Kidney (tissue), 13 donors: ENCODE measurements at regions not wholly inside any gene's neighbourhood (a gene's known extent, or its start where the extent isn't known, plus 50 kb on each side); places are given as distances from the start of the nearest gene placed in this dataset.
"Not testable (repeated sequence)": the region's sequence is repeated elsewhere in the genome, so short reads cannot be mapped to it uniquely, and the experiment has no call there.

Source experiments
- DNase-seq, 5 donors: peaks; one replicate each; pipeline ENCODE4 v3.0.0-alpha.2; 2013 to 2020
- FAIRE-seq: peaks from 2 replicates; lab custom pipeline; 2012; peaks lifted over from hg19 to GRCh38; lab: Jason Lieb, UNC
- H3K27ac ChIP-seq, 2 donors: one replicate each; pipeline ENCODE4 v1.7.0; 2013; ENCODE audit warnings: low read depth in 2 of 2, low read length in 2 of 2, inconsistent platforms in 1 of 2
- H3K27me3 ChIP-seq: one replicate; pipeline ENCODE4 v1.7.1; 2013; ENCODE audit warnings: low read length, inconsistent platforms; ENCODE audit not compliant: control insufficient read depth, insufficient read depth
- H3K36me3 ChIP-seq, 3 donors: one replicate each; pipeline versions ENCODE4 v1.7.0 to v1.7.1; 2013; ENCODE audit warnings: low read length in 3 of 3, control low read depth in 1 of 3, inconsistent platforms in 1 of 3; ENCODE audit not compliant: insufficient read depth in 3 of 3, control insufficient read depth in 2 of 3
- H3K4me1 ChIP-seq, 3 donors: one replicate each; pipeline versions ENCODE4 v1.7.0 to v1.7.1; 2013; ENCODE audit warnings: low read length in 3 of 3, inconsistent platforms in 1 of 3, low read depth in 1 of 3; ENCODE audit not compliant: control insufficient read depth in 2 of 3, insufficient read depth in 2 of 3
- H3K4me3 ChIP-seq, 3 donors: one replicate each; pipeline versions ENCODE4 v1.7.0 to v1.8.1; 2013; ENCODE audit warnings: low read length in 3 of 3, control low read depth in 1 of 3, inconsistent platforms in 1 of 3
- H3K9ac ChIP-seq, 3 donors: one replicate each; pipeline versions ENCODE4 v1.7.0 to v1.7.1; 2013; ENCODE audit warnings: low read length in 3 of 3, control low read depth in 1 of 3, inconsistent platforms in 1 of 3
- H3K9me3 ChIP-seq, 3 donors: one replicate each; pipeline versions ENCODE4 v1.7.0 to v1.7.1; 2013; ENCODE audit warnings: low read length in 3 of 3, control low read depth in 1 of 3, inconsistent platforms in 1 of 3; ENCODE audit not compliant: control insufficient read depth in 2 of 3, insufficient read depth in 1 of 3
- CTCF ChIP-seq: IDR thresholded peaks from 3 replicates; pipeline ENCODE4 v1.5.1; 2012; ENCODE audit warnings: mild to moderate bottlenecking, moderate library complexity, borderline replicate concordance; ENCODE audit not compliant: insufficient read depth; ENCODE audit errors: extremely low read depth
- intact Hi-C: fragments of 100-400 bp; cut with DNase I; formaldehyde crosslinking; loops from one replicate; pipeline ENCODE4 v1.11.1; 2022
- donor health status: control.
- donor health status: control.
- donor health status: control.
- donor health status: control.
- donor health status: control.
- donor health status: DM: yes; HTN: yes; CAD: no.
- donor health status: Normal renal cell carcinoma (clear cell type).

DNA sequence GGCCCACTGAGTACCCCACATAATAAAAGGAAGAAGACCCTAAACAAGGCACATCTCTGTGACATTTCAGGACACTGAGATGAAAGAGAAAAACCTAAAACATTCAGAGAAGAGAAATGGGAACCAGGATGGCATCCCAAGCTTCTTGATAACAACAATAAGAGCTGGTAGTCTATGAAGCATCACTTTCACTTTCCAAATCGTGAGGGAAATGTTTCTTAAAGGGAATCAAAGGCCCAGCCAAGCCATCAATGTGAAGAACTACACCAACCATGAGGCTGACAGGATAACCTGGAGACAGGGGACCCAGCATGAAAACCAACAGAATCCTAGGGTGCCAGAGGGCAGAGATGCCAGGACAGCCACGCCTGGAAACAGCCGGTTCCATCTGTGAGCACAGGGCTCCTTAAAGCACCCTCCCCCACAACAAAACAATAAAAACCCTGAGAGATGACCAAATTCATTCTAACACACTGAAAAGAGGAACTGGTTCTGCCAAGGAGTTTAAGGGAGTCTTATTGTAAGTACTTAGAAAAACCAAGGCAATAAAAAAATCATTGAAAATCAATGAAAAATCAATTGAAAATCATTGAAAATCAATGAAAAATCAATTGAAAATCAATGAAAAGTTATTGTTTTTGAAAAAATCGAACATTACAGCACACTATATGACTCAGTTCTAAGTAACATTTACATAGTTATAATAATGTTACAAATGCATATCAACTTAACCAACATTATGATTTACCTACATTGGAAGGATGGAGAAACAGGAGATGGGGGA is 141.5 kb upstream of the ERG start:
- no peaks in the 10 kb centered on the region for H3K36me3 ChIP-seq
- no peaks in the 10 kb centered on the region for H3K4me1 ChIP-seq
- no peak overlapping the region for H3K9ac ChIP-seq
- FAIRE-seq: no peak
- H3K27me3 ChIP-seq: no peaks in the 10 kb centered on the region
- peak overlapping the region in 1 of 3 donors; percentile 27 for H3K4me3 ChIP-seq
- no peak for DNase-seq
- no peak for TF ChIP-seq CTCF
- H3K27ac ChIP-seq: no peak overlapping the region
- peaks cover 0 to 3% (median 0%) of the 10 kb centered on the region in 3 donors for H3K9me3 ChIP-seq
- intact Hi-C loops: no loop called here

DNA sequence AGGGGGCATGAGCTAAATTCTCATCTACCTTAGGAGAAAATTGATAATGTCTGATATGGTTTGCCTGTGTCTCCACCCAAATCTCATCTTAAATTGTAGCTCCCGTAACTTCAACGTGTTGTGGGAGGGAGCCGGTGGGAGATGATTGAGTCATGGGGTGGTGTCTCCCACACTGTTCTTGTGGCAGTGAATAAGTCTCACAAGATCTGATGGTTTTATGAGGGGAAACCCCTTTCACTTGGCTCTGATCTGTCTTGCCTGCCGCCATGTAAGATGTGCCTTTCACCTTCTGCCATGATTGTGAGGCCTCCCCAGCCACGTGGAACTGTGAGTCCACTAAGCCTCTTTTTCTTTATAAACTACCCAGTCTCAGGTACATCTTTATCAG is 142.1 kb upstream of the ERG start:
- FAIRE-seq, H3K27me3 ChIP-seq, intact Hi-C loops: not testable (repeated sequence)

DNA sequence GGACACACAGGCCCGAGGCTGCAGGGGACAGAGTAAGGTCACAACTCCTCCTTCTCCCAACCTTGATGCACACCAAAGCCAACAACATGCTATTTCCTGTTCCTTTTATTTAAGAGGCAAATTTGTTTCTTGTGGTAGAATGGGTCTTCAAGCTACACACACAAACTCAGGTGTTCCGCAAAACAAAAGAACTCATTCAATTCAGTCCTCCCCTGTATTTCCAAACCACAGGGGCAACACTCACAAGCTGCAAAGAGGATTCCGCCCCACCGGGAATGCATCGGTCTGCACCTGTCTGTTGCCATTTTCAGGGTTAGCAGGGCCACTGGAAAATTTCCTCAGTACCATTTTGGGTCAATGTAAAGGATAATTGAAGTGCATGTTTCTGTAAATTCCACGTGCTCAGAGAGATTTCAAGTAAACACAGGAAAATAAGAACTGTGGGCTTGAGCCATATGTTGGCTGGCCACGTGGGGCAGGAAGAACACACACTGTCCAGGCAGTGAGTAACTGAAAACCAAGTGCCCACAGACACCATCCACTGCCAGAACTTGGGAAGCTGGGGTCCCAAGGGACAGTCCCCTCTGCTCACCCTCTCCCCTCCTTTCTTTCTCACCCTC is 145.2 kb upstream of the ERG start:
- H3K9me3 ChIP-seq: peaks cover 0 to 3% (median 0%) of the 10 kb centered on the region in 3 donors
- no peaks in the 10 kb centered on the region for H3K36me3 ChIP-seq
- intact Hi-C loops: no loop called here
- H3K4me1 ChIP-seq: no peaks in the 10 kb centered on the region
- DNase-seq: no peak
- no peaks in the 10 kb centered on the region for H3K27me3 ChIP-seq
- no peak overlapping the region for H3K4me3 ChIP-seq
- H3K27ac ChIP-seq: no peak overlapping the region
- no peak for TF ChIP-seq CTCF
- FAIRE-seq: no peak
- no peak overlapping the region for H3K9ac ChIP-seq

More for the DNA sequence above, 142.1 kb upstream of the ERG start:
- not testable (repeated sequence) for H3K9ac ChIP-seq, H3K9me3 ChIP-seq, H3K4me3 ChIP-seq, H3K4me1 ChIP-seq, DNase-seq, H3K27ac ChIP-seq, H3K36me3 ChIP-seq

GRCh38 chr21:38645282-38645681 is 147.0 kb upstream of the ERG start:
- DNase-seq (no peak), FAIRE-seq (no peak)
- Histone ChIP-seq H3K27me3 (no peaks in the 10 kb centered on the region), H3K4me3 (no peak overlapping the region), H3K36me3 (no peaks in the 10 kb centered on the region), H3K27ac (no peak overlapping the region), H3K9me3 (peaks cover 0 to 3% (median 0%) of the 10 kb centered on the region in 3 donors), H3K9ac (no peak overlapping the region), H3K4me1 (no peaks in the 10 kb centered on the region)
- intact Hi-C loops: no loop called here
- TF ChIP-seq CTCF: no peak
